Osteocyte (in vitro differentiated cells): ENCODE measurements at regions not wholly inside any gene's neighbourhood (a gene's known extent, or its start where the extent isn't known, plus 50 kb on each side); places are given as distances from the start of the nearest gene placed in this dataset.

ENCODE experiments used
- DNase-seq: peaks from one replicate; pipeline ENCODE4 v3.0.0; 2021; ENCODE audit warnings: mixed read lengths; ENCODE audit not compliant: unreplicated experiment; ENCODE audit errors: extremely low spot score
- H3K27ac Mint-ChIP-seq: one replicate; pipeline ENCODE4 v1.8.0; 2021; ENCODE audit warnings: mild to moderate bottlenecking, mixed read lengths; ENCODE audit not compliant: unreplicated experiment
- H3K27me3 Mint-ChIP-seq: one replicate; pipeline ENCODE4 v1.8.0; 2021; ENCODE audit warnings: mixed read lengths; ENCODE audit not compliant: unreplicated experiment
- H3K36me3 Mint-ChIP-seq: one replicate; pipeline ENCODE4 v1.8.0; 2021; ENCODE audit warnings: mixed read lengths; ENCODE audit not compliant: unreplicated experiment
- H3K4me1 Mint-ChIP-seq: one replicate; pipeline ENCODE4 v1.8.0; 2021; ENCODE audit warnings: mixed read lengths; ENCODE audit not compliant: unreplicated experiment
- H3K4me3 Mint-ChIP-seq: one replicate; pipeline ENCODE4 v1.8.0; 2021; ENCODE audit warnings: mild to moderate bottlenecking, moderate library complexity, mixed read lengths; ENCODE audit not compliant: unreplicated experiment
- H3K9me3 Mint-ChIP-seq: one replicate; pipeline ENCODE4 v1.8.0; 2021; ENCODE audit warnings: mixed read lengths; ENCODE audit not compliant: unreplicated experiment
- TF ChIP-seq, protein P1 (sequence below): fragments of 200-600 bp; sonication (generic); IDR thresholded peaks from 2 replicates; pipeline ENCODE4 v1.5.0; 2021; ENCODE audit warnings: antibody characterized with exemption, mild to moderate bottlenecking, moderate library complexity

DNA sequence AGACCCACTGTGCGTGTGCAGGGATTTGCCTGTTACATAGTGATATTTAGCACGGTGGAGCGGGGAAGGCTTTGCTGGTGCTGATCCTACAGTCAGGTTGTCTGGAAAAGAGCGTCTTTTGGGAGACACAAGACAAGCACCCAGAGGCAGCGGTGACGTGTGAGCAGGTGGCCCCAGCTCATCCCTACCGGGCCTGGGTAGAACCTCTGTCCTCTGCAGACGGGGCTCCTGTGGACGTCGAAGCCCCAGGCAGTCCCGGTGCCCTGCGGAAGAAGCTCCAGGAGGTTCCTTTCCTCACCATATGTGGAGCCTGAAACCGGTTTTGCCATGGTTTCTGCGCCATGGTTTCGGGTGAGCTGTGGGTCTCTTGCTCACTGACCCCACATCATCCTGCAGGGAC lies 68.9 kb upstream of the AFDN start:
- no peaks in the 10 kb centered on the region for H3K9me3 Mint-ChIP-seq
- H3K4me3 Mint-ChIP-seq, result no peak overlapping the region
- DNase-seq, result no peak
- H3K27ac Mint-ChIP-seq, result no peak overlapping the region
- TF ChIP-seq, protein P1, sequence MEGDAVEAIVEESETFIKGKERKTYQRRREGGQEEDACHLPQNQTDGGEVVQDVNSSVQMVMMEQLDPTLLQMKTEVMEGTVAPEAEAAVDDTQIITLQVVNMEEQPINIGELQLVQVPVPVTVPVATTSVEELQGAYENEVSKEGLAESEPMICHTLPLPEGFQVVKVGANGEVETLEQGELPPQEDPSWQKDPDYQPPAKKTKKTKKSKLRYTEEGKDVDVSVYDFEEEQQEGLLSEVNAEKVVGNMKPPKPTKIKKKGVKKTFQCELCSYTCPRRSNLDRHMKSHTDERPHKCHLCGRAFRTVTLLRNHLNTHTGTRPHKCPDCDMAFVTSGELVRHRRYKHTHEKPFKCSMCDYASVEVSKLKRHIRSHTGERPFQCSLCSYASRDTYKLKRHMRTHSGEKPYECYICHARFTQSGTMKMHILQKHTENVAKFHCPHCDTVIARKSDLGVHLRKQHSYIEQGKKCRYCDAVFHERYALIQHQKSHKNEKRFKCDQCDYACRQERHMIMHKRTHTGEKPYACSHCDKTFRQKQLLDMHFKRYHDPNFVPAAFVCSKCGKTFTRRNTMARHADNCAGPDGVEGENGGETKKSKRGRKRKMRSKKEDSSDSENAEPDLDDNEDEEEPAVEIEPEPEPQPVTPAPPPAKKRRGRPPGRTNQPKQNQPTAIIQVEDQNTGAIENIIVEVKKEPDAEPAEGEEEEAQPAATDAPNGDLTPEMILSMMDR, result no peak
- peaks cover 19% of the 10 kb centered on the region for H3K4me1 Mint-ChIP-seq
- peaks cover 36% of the 10 kb centered on the region for H3K27me3 Mint-ChIP-seq
- H3K36me3 Mint-ChIP-seq, result no peaks in the 10 kb centered on the region

DNA sequence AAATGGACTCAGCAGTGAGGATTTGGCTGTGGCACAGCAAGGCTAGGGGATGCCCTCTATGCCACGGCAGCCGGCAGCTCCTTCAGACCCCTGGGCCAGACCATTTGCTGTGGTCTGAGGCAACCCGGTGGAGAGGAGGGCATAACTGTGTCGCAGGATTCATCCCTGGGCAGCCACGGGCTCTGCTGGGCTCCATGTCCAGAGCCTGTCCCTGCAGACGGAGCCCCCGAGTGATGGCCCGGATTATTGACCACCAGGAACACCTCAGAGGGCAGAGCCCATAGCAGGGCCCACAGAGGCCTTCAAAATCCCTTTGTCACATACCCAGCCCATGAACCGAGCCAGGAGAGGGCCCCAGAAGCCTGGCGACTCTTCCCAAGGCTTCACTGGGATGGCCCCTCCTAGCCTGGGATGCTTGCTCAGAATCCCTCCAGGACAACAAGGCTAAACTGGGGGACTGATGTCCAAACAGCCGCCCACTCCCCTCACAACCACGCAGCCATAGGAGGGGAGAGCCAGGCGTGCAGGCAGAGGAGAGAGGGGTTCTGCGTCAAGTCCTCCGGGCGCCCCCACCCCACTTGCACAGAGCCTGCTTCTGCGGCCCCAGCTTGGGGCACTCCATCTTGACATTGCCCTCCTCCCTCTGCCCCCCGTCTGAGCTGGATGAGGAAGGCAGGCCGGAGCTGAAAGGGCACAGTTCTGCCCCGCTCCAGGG lies 68.2 kb upstream of the AFDN start:
- Mint-ChIP-seq H3K27ac (no peak overlapping the region), H3K36me3 (no peaks in the 10 kb centered on the region), H3K4me3 (no peak overlapping the region), H3K27me3 (peaks cover 36% of the 10 kb centered on the region), H3K9me3 (no peaks in the 10 kb centered on the region), H3K4me1 (peaks cover 19% of the 10 kb centered on the region)
- DNase-seq, result no peak
- TF ChIP-seq, protein P1, result no peak

DNA sequence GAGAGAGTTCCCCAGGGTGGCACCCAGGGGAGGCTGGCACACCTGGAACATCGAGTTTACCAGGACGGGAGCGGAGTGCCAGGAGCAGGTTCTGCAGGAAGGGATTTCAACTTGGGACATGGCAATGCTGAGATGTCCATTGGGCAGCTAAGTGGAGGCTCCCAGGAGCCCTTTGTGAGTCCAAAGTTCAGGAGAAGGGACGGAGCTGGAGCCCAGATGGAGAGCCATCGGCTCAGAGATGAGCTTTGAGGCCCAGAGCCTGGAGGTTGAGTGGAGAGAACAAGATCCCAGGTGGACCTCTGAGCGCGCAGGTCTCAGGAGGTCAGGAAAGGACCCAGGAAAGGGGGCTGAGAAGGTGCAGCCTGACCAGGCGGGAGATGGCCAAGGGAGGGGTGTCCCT lies 67.5 kb upstream of the AFDN start:
- TF ChIP-seq, protein P1, result no peak
- H3K27ac Mint-ChIP-seq, result no peak overlapping the region
- H3K36me3 Mint-ChIP-seq, result no peaks in the 10 kb centered on the region
- peaks cover 29% of the 10 kb centered on the region for H3K27me3 Mint-ChIP-seq
- no peak for DNase-seq
- H3K9me3 Mint-ChIP-seq, result no peaks in the 10 kb centered on the region
- H3K4me1 Mint-ChIP-seq, result peaks cover 19% of the 10 kb centered on the region
- no peak overlapping the region for H3K4me3 Mint-ChIP-seq

DNA sequence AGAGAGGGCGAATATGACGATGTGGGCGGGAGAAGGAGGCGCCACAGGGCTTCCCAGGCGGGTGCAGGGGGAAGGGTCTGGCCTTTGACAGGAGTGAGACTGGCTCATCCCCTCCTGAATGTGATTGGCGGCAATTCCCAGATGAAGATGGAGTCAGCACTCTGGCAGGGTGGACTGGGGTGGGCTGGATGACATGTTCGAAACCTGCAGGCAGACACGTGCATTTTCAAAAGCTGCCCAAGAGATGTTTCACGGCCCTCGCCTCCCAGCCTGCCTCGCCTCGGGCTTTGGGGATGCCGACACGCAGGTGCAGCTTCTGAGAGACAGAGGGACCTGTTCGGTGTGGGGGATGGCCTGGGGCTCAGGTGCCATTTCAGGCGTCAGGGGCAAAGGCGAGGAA lies 66.8 kb upstream of the AFDN start:
- TF ChIP-seq, protein P1, result no peak
- no peak overlapping the region for H3K4me3 Mint-ChIP-seq
- H3K4me1 Mint-ChIP-seq, result peaks cover 19% of the 10 kb centered on the region
- H3K27me3 Mint-ChIP-seq, result peaks cover 25% of the 10 kb centered on the region
- no peak overlapping the region for H3K27ac Mint-ChIP-seq
- H3K9me3 Mint-ChIP-seq, result no peaks in the 10 kb centered on the region
- no peak for DNase-seq
- H3K36me3 Mint-ChIP-seq, result no peaks in the 10 kb centered on the region

DNA sequence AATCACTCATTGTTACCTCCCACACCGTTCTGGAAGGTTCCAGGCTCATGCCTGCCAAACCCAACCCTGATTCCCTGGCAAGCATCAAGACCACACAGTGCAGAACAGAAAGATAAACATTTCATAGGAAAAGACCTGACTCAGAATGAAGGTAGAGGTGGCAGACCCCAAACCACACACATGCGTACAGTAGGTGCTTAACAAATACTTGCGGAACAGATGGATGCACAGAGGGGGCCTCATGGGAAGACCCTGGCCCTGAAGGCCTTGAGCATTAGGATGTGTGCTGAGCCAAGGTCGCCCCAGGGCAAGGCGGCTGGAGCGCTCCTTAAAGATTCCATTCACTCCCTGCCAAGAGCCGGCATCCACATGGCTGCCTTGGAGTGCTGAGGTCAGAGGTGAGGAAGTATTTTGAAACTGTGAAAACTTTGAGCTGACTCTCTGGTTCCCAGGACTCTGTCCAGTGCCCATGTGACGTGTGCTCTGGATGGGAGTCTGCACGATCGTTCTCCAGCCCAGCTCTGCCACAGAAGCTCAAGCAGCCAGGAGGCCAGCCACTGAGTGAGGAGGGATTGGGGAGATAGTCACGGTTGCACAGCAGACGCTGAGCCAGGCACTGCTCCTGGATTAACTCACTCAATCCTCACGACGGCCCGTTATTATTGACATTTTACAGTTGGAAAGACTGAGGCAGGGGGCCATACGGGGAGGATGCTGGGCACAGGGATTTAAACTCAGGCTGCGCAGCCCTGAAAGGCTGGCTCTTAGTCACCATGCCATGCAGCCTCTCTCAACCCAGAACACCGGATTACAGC lies 65.5 kb upstream of the AFDN start:
- Mint-ChIP-seq H3K9me3 (no peaks in the 10 kb centered on the region), H3K27ac (peak overlapping the region; percentile 38), H3K4me3 (no peak overlapping the region), H3K4me1 (peaks cover 19% of the 10 kb centered on the region), H3K36me3 (no peaks in the 10 kb centered on the region), H3K27me3 (peaks cover 32% of the 10 kb centered on the region)
- TF ChIP-seq, protein P1, result no peak
- no peak for DNase-seq
